Stimulated activated CD4-positive, alpha-beta T cell treated with anti-CD3 and anti-CD28 coated beads, Interleukin-12 subunit alpha, Interleukin-12 subunit beta, amount 100 ng/mL, for 48 hours (primary cell): ENCODE measurements at regions not wholly inside any gene's neighbourhood (a gene's known extent, or its start where the extent isn't known, plus 50 kb on each side); places are given as distances from the start of the nearest gene placed in this dataset.
"Not testable (repeated sequence)": the region's sequence is repeated elsewhere in the genome, so short reads cannot be mapped to it uniquely, and the experiment has no call there.

Experiments
- DNase-seq, 3 donors: peaks; one replicate each; pipeline ENCODE4 v3.0.0-alpha.2; 2020; ENCODE audit warnings: low read depth in 2 of 3, low spot score in 1 of 3

DNA sequence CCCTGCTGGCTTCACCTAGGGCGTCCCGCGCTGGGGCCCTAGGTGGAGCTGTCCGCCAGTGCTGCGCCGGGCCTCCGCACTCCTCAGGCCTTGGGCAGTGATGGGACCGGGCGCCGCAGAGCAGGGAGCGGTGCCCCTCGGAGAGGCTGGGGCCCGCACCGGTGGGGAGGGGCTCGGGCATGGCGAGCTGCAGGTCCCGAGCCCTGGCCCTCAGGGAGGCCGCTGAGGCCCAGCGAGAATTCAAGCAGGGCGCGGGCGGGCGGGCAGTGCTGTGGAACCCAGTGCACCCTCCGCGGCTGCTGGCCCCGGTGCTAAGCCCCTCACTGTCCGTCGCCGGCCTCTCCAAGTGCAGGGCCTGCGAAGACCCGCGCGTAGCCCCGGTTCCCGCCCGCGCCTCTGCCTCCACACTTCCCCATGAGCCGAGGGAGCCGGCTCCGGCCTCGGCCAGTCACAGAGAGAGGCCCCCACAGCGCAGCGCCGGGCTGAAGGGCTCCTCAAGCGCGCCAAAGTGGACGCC is 565.1 kb upstream of the NDST4 start:
- no peak for DNase-seq

DNA sequence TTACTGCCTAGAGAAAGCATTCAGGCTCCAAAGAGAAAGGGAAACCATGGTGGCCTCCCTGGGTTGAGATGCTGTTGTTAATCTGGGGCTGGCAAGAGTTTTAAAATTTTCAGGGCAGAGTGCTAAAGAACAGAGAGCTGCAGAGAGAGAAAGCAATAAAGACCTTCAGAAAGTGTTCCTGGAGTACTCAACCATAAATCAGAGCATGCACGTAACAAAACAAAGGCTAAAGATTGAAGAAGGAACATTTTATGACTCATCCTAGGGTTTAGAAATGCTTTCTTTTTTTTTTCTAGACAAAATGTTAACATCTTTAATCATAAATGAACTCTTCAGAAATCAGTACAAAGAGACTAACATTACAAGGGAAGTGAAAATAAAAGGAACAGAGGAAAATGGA is 562.3 kb upstream of the NDST4 start:
- DNase-seq = no peak

DNA sequence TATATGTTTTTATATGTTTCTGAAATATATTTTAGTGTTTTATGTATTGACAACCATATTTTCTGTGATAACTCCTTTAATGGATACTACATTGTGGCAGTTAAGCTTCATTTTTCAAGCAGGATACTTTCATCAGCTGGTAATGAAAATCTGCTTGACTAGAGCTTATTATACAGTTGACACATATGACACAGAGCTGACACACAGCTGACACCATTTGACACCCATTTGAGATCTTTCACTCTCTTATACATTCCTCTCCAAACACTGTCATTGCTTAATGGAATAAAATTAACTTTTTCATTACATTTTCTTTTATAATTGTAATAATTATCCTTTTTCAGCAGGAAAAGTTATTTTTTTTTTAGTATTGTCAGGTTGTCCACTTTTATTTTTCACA is 561.1 kb upstream of the NDST4 start:
- DNase-seq = no peak

DNA sequence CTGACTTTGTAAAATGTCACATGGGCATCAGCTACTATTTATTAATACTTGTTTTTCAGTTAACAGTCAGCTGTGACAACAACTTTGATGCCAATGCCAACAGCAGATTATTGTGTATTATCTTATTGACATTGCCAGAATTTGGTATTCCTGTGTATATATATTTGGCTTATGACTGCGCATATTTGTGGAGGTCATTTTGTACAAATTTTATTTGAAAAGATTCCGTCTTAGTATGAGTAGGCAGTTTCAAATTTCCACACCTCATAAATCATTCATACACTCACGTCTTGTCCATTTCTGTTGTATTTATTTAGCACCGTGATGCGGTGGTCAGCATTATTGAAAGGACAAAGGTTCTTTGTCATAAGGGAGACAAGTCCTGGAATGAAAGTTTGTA is 558.2 kb upstream of the NDST4 start:
- DNase-seq = no peak

DNA sequence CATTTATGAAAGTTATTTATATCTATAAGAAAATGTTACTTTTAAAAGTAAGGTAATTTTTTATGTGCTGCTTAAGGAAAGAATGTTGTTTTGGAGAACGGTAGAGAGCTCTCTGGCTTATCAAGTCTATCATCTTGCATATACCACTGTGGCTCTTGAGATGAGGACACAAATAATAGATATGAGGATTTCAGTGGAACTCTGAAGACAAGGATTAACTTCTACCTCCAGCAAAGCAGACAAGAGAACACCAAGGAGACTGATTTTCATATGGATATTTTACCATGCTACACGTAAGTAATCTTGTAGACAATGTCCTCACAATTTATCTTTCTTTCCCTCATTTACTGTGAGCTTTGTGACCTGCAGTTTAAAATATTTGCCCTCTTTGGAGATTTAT is 557.5 kb upstream of the NDST4 start:
- no peak for DNase-seq

DNA sequence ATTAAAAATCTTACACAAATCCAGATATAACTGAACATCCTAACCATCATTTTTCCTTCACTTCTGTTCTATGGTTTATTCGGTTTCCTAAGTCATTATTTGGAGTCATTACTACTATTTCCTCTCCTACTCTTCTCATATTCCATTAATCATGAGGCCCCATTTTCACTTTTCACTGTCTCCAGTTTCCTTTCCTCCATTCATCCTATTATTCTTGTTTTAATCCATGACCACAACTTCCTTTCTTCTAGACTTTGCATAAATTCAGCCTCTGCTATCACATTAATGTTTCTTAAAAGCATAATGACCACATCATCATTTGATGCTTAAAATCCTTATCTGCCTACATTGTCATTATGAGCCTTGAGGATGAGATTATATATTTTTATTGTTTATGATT is 555.0 kb upstream of the NDST4 start:
- DNase-seq = no peak

DNA sequence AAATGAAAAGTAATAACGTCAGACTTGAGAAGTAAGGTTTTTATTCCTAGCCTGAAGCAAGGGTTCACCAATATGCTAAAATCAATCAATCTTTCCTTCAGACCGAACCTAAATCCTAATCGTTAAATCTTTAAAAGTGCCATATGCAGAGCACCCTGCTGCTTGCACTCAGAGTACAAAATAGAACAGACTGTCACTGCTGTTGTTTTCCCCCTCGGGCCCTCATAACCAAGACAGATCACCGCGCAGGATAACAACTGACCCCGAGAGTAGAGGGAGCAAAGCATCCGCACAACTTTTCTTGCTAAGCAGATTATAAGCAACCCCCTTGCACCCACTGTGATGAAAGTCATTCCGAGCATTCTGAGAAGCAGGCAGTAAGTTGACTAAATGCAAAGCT is 550.9 kb upstream of the NDST4 start:
- no peak for DNase-seq

DNA sequence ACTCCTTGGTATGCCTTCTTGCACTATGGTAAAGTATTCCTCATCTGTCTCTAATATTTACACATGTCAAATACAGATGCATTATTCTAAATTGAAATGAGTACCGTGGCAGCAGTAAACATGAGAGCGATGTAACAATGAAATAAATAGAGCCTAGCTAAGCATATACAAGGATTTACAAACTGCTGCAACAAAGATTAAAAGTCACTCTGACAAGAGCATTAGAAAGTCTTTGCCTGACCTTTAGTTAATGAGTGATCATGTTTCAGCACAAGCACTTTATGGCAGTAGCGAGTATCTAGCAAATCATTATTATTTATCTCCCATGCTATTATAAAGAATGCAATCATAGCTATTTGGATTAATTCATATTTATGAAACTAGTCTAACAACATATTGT is 547.0 kb upstream of the NDST4 start:
- no peak for DNase-seq

DNA sequence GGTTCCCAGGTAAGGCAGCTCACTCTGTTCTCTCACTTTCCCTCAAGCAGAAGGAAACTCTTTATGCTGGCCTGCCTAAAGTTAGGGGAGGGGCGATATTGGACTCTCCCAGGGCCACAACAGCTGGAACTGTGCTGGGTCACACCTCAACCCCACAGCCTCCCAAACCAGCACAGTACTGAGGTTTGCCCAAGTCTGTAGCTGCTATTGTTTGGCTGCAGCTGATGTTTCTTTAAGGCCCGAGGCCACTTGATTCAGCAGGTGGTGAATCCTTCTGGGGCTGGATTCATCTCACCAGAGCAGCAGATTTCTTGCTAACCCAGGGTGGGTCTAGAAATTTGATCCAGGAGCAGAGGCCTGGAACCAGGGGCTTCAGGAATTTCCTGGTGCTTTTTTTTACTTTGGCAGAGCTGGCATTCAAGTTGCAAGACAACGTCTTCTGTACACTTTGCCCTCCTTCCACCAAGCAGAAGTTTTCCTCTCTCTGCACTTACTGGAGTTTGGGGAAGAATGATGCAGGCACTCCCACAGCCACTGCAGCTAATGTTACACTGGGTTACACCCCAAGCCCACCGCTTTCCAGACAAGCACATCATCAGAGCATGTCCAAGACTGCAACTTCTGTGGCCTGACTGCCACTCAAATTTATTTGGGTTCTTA is 544.7 kb upstream of the NDST4 start:
- DNase-seq = no peak

DNA sequence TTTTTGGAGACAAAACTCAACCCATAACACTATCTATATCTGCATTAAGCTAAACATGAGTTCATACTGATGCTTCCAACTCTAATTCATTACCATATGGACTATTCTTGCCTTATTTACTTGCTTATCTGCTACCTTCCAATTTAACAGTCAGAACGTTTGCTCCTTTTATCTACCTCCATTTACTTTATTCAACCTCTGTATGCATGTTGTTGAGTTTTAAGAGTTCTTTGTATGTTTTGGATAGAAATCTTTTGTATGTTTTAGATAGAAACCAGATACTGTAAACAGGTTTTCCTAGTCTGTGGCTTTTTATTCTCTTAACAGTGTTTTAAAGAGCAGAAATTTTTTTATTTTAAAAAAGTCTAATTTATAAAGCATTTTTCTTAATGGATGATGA is 542.2 kb upstream of the NDST4 start:
- no peak for DNase-seq

DNA sequence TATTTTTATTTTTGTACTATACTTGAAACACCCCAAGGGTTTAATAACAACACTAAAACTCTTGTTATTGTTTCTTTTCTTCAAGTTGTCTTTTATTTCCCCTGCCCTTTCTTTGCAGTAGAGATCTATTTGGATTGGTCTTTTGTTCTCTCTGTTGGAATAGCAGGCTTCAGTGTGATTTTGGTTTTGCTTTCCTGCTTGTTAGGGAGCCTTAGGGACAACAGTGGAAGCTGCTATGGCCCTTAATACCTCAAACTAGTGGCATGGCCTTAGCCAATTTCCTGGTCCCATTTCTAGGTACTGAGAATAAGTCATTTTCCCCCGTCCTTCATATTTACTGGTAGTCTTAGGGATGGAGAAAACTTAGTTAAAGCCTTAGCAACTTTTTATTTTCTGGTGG is 535.4 kb upstream of the NDST4 start:
- no peak for DNase-seq

DNA sequence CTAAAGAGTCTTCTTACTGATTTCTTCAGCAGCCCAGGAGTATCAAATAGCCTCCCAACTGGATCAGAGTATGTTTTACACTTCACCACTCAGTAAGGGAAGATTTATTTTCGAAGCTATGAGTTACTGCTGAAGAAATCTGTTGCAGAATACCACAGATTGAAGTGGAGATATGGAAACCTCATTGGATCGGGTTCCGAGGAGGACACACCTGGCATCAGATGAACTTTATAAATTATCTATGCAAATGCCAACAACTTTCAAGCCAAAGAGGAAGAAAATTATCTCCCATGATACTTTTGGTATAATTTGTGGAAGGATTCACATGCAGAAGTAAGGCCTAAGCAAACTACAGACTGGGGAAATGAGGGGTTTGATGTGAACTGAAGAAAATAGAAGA is 515.9 kb upstream of the NDST4 start:
- DNase-seq = no peak

DNA sequence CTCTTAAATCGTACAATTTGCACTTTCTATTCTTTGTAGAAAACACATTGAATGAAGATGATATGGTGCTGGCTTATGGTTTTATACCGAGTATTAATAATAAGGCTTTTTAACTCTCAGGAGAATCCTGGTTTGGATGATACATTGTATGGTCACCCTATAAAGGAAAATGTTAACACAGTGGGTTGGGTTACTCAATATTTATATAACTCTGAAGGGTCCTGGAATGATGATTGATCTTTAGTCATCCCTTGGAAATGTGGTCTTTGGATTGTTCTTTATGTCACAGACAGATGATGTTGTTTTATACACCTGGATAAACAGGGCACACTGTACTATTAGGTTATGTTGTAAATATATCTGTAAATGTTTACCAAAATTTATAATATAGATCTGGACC is 496.2 kb upstream of the NDST4 start:
- DNase-seq = no peak

DNA sequence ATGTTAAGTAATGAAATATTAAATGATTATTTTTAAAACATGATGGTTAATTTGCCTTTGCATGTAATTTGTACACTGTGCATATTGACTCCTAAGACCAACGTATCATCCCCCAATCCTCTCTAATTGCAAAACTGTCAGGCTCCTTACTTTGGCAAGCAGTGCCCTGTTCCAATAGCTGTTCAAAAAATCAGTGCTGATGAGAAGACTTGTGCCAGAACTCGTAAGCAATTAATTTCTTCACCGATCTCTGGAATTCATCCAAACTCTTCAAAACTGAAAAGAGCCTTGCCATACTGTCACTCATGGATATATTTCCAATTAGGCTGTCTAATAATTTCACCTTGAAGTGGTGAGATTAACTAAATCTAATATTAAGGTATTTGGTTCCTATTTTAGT is 493.9 kb upstream of the NDST4 start:
- DNase-seq = no peak

DNA sequence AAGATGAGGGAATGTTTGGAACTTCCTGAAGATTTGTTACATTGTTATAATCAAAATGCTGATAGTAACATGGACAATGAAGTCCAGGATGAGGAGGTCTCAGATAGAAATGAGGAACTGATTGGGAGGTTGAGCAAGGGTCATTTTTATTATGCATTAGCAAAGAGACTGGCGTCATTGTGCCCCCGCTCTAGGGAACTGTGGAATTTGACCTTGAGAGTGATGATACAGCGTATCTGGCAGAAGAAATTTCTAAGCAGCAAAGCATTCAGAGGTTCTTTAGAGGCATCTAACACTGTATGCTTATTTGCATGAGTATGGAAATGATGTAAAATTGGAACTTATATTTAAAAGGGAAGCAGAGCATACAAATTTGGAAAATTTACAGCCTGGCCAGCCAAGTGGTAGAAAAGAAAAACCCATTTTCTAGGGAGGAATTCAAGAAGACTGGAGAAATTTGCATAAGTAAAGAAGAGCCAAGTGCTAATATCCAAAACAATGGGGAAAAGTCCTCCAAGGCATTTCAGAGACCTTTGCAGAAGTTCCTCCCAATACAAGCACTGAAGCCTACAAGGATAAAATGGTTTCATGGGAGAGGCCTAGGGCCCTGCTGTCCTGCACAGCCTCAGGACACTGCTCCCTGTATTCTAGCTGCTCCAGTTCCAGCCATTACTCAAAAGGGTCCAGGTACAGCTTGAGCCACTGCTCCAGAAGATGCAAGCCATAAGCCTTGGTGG is 483.0 kb upstream of the NDST4 start:
- no peak for DNase-seq

DNA sequence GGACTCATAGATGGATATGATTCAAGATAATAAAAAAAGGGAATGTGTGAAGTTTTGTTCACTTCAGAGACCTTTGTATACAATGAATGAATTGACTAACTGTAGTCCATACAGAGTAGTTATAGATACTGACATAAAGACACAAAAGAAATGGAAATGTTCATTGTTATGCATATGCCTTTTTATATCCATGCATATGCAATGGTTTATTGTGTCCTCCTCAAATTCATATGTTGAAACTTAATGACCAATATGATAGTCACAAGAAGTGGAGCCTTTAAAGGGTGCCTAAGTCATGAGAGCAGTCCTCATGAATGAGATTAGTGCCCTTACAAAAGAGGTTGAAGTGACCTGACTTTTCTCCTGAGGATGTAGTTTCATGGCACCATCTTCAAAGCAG is 467.5 kb upstream of the NDST4 start:
- DNase-seq = no peak

DNA sequence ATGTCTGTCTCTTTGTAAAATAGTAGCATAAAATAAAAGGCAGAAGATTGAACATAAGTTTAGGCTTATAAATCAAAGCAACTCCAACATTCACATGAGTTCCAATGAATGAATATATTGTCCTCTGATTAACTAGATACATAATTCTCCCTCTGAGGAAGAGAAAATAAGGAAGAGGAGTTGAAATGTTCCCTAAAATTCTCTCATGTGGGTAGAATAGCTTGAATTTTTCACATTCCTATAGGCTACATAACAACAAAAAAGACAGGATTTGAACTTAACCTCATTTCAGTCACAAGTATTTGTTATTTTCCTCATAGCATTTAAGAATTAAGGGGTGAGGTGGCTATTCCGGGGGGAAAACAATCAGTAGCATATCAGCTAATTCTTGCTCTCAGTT is 462.4 kb upstream of the NDST4 start:
- no peak for DNase-seq

DNA sequence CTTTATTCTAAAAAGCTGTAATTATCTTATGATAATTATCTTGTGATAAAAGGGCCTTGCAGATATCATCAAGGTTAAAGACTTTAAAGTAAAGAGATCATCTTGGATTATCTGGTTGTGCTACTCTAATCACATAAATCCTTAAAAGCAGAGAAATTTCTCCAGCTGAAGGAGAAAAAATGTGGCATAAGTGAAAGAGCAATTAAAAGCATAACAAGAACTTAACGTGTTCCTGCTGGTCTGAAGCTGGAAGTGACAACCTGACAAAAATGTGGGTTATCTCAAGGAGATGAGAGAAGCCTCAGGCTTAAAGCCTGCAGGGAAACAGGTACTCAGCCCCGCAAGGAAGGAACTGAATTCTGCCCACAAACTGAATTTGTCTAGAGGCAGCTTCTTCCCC is 449.1 kb upstream of the NDST4 start:
- no peak for DNase-seq

DNA sequence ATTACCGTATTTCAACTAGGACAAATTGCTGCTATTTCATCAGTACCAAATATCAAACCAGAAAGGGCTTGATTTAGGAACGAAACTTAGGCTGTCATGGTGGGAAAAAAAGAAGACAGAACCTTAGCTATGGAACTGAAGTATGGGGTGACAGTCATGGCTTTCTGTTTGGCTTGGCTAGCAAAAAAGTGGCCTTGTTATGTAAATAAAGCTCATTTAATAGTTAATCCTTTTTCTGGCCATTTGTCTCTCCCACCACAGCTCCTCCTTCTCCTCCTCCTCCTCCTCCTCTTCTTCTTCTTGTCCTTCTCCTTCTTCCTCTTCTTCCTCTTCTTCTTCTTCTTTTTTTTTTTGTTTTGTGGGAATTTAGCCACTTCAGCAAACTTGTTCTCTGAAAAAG is 434.7 kb upstream of the NDST4 start:
- DNase-seq = no peak

DNA sequence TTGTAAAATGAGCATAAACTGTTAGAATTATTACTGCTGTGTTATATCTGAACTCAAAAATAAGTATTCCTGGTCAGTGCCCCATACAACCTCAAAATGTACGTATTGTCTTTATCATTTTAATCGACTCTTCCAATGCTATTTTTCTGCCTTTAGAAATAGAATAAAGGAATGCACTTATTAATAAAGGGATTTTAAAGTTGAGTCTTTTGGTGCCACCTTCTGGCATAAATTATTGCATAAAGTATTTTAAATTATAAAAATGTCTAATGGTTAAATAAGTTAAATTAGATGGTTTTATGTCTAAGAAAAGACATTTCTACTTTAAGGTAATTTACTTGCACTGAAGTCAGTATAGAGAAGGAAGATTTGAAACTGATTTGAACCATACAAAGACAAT is 424.0 kb upstream of the NDST4 start:
- no peak for DNase-seq

DNA sequence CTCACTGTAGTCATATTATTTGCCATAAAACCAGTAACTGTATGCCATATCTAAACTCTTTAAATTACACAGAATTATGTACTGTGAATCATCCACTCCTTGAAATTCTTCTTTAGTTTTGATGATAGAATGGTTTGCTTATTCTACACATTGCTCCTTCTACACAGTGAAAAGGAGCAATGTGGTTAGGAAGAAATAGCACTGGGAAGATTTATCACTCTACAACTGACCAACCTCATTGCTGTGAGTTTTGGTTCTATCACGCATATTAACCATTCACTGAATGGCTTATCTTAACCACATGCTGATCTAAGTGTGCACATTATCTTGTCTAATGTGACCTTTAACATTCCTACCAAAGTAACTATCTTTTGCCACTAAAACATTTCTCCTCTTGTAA is 415.7 kb upstream of the NDST4 start:
- no peak for DNase-seq

DNA sequence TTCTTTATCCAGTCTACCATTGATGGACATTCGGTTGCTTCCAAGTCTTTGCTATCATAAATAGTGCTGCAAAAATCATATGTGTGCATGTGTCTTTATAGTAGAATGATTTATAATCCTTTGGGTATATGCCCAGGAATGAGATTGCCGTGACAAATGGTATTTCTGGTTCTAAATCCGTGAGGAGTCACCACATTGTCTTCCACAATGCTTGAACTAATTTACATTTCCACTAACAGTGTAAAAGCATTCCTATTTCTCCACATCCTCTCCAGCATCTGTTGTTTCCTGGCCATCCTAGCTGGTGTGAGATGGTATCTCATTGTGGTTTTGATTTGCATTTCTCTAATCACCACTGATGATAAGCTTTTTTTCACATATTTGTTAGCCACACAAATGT is 406.1 kb upstream of the NDST4 start:
- not testable (repeated sequence) for DNase-seq

DNA sequence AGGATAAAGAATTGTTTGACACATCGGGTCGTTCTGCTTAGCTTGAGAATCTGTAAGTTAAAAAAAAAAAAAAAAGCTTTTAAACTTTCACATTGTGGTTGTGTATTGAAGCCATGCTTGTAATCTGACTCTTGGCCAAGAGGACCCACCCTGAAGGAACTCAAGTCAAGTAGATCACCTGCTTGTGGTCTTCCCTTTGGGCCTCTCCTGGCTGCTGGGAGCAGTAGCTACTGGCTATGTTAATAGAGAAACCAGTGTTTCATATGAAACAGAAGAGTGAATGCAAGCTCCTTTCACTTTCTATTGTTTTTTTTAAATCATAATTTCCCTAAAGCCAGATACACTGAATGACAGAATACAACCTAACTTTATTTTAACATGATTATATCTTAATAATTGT is 402.4 kb upstream of the NDST4 start:
- DNase-seq = no peak
